ENCODE measurements at regions not wholly inside any gene's neighbourhood (a gene's known extent, or its start where the extent isn't known, plus 50 kb on each side); places are given as distances from the start of the nearest gene placed in this dataset.

GRCh38 chr14:97230051-97230450, 432.9 kb downstream of the VRK1 start:
- TF ChIP-seq GATA2 (IDR thresholded peaks at IDR 0.05; ENCODE audit: insufficient read depth, insufficient read length, low read depth, low read length) (no peak), MYC (IDR thresholded peaks at IDR 0.05; ENCODE audit: low read depth, low read length) (no peak), POLR2A (IDR thresholded peaks at IDR 0.05; ENCODE audit: low read depth, low read length) (no peak), CTCF (IDR thresholded peaks at IDR 0.05; ENCODE audit: extremely low read depth in 1 of 2, insufficient read depth in 1 of 2, low read depth in 1 of 2, low read length in 2 of 2) (no peak), JUN (IDR thresholded peaks at IDR 0.05; ENCODE audit: borderline replicate concordance, insufficient read depth, insufficient read length, low read depth) (no peak), FOS (IDR thresholded peaks at IDR 0.05; ENCODE audit: borderline replicate concordance, insufficient read depth, low read length) (no peak), EZH2 (IDR thresholded peaks at IDR 0.05; ENCODE audit: borderline replicate concordance, low read depth, low read length, severe bottlenecking) (no peak), POLR2AphosphoS5 (IDR thresholded peaks at IDR 0.05; ENCODE audit: insufficient read depth, low read depth, low read length) (no peak), MAX (IDR thresholded peaks at IDR 0.05; ENCODE audit: insufficient read depth, insufficient read length) (no peak)
- no peak overlapping the region for H3K27ac ChIP-seq (ENCODE audit: insufficient read depth, low read depth, low read length)
- ChIA-PET CTCF (no interaction called here), POLR2A (no interaction called here)
- dilution Hi-C loops (cut with MboI; ENCODE audit: extremely low pct_ligation_motif_present, low sequenced_read_pairs): no loop called here
- no peaks in the 10 kb centered on the region for H3K4me1 ChIP-seq (ENCODE audit: control insufficient read depth, extremely low read depth, insufficient read depth, low read length)
- no peak overlapping the region for H2AFZ ChIP-seq (ENCODE audit: low read depth, low read length)
- H3K27me3 ChIP-seq (ENCODE audit: control insufficient read depth in 2 of 2, insufficient read depth in 2 of 2, low read length in 2 of 2): no peaks in the 10 kb centered on the region
- FAIRE-seq: no peak
- H3K4me3 ChIP-seq (replicated peaks in 1 of 3; ENCODE audit: insufficient read depth in 1 of 3, low read depth in 1 of 3, low read length in 3 of 3): no peak overlapping the region
- H3K4me2 ChIP-seq (ENCODE audit: insufficient read depth, low read length): no peak overlapping the region
- no peak overlapping the region for H3K9ac ChIP-seq (replicated peaks; ENCODE audit: extremely low read depth, insufficient read depth, low read length)
- H3K9me1 ChIP-seq (replicated peaks; ENCODE audit: control insufficient read depth, extremely low read depth, insufficient read depth, low read length): no peaks in the 10 kb centered on the region
- BruUV-seq (replicated peaks): no TSS peak
- DNase-seq (ENCODE audit: low read depth, low spot score): no peak
- intact Hi-C loops (cut with micrococcal nuclease): no loop called here
- H3K79me2 ChIP-seq (ENCODE audit: control insufficient read depth, insufficient read depth, low read length): no peaks in the 10 kb centered on the region
- no peaks in the 10 kb centered on the region for H3K36me3 ChIP-seq (ENCODE audit: control insufficient read depth in 2 of 2, extremely low read depth in 1 of 2, insufficient read depth in 2 of 2, low read length in 2 of 2)
- peaks cover 6% of the 10 kb centered on the region for H3K9me3 ChIP-seq (replicated peaks; ENCODE audit: control insufficient read depth, insufficient read depth, low read length)
- H4K20me1 ChIP-seq (replicated peaks; ENCODE audit: control insufficient read depth, extremely low read depth, insufficient read depth, low read length): no peaks in the 10 kb centered on the region
